Stimulated activated CD8-positive, alpha-beta memory T cell treated with anti-CD3 and anti-CD28 coated beads, Interleukin-7, amount 100 ng/mL, for 48 hours (primary cell): ENCODE measurements at regions not wholly inside any gene's neighbourhood (a gene's known extent, or its start where the extent isn't known, plus 50 kb on each side); places are given as distances from the start of the nearest gene placed in this dataset.
A peak's percentile ranks its signal among the peaks of the same experiment; 100 is the strongest.
"Not testable (repeated sequence)": the region's sequence is repeated elsewhere in the genome, so short reads cannot be mapped to it uniquely, and the experiment has no call there.

Source experiments
- DNase-seq, 2 donors: peaks; one replicate each; pipeline ENCODE4 v3.0.0-alpha.2; 2020; ENCODE audit warnings: low read depth in 1 of 2; ENCODE audit errors: extremely low read depth in 1 of 2

- DNase-seq = peak in 1 of 2 donors; percentile 14
Observed at GRCh38 chr18:961644-962355, 57.1 kb downstream of the ADCYAP1 start.

GRCh38 chr18:963276-963675 is 58.6 kb downstream of the ADCYAP1 start:
- DNase-seq = no peak

GRCh38 chr18:965921-966758 is 61.5 kb downstream of the ADCYAP1 start:
- no peak for DNase-seq

GRCh38 chr18:966759-967576 is 62.3 kb downstream of the ADCYAP1 start:
- DNase-seq = no peak

GRCh38 chr18:968910-969309 is 64.2 kb downstream of the ADCYAP1 start:
- DNase-seq = not testable (repeated sequence)

- not testable (repeated sequence) for DNase-seq
Observed at GRCh38 chr18:969311-969710, 64.6 kb downstream of the ADCYAP1 start.

- DNase-seq = not testable (repeated sequence)
Observed at GRCh38 chr18:974606-975005, 69.9 kb downstream of the ADCYAP1 start.

GRCh38 chr18:976393-977128 is 71.9 kb downstream of the ADCYAP1 start:
- DNase-seq = not testable (repeated sequence)

GRCh38 chr18:977327-977726 is 72.7 kb downstream of the ADCYAP1 start:
- not testable (repeated sequence) for DNase-seq

- DNase-seq = not testable (repeated sequence)
Observed at GRCh38 chr18:977732-978131, 73.1 kb downstream of the ADCYAP1 start.

- DNase-seq = no peak
Observed at GRCh38 chr18:980586-980985, 75.9 kb downstream of the ADCYAP1 start.

- no peak for DNase-seq
Observed at GRCh38 chr18:984004-984403, 79.3 kb downstream of the ADCYAP1 start.

GRCh38 chr18:985212-985661 is 80.6 kb downstream of the ADCYAP1 start:
- no peak for DNase-seq

- DNase-seq = no peak
Observed at GRCh38 chr18:986051-986450, 81.4 kb downstream of the ADCYAP1 start.

- DNase-seq = no peak
Observed at GRCh38 chr18:986552-986951, 81.9 kb downstream of the ADCYAP1 start.

GRCh38 chr18:987325-988186 is 82.9 kb downstream of the ADCYAP1 start:
- DNase-seq = no peak

GRCh38 chr18:989425-989824 is 84.8 kb downstream of the ADCYAP1 start:
- no peak for DNase-seq

GRCh38 chr18:990197-990596 is 85.5 kb downstream of the ADCYAP1 start:
- DNase-seq = no peak

GRCh38 chr18:991441-991840 is 86.8 kb downstream of the ADCYAP1 start:
- no peak for DNase-seq

GRCh38 chr18:993560-993959 is 88.9 kb downstream of the ADCYAP1 start:
- no peak for DNase-seq
